OCI-LY3 (cell line): ENCODE measurements at regions not wholly inside any gene's neighbourhood (a gene's known extent, or its start where the extent isn't known, plus 50 kb on each side); places are given as distances from the start of the nearest gene placed in this dataset.
"Not testable (repeated sequence)": the region's sequence is repeated elsewhere in the genome, so short reads cannot be mapped to it uniquely, and the experiment has no call there.

Experiments used
- H2AFZ ChIP-seq: fragments of 200-600, 300-600 bp; shearing (Covaris generic); 2 replicates; pipeline ENCODE4 v1.6.0; 2014; ENCODE audit warnings: antibody characterized with exemption, low read depth, low read length
- H3K27ac ChIP-seq: fragments of 200-600, 300-600 bp; sonication (generic); 2 replicates; pipeline ENCODE4 v1.5.1; 2014; ENCODE audit warnings: mild to moderate bottlenecking, low read length, moderate library complexity, mixed read lengths
- H3K27me3 ChIP-seq: fragments of 200-600, 300-600 bp; sonication (generic); 2 replicates; pipeline ENCODE4 v1.6.1; 2014; ENCODE audit warnings: low read depth, low read length, mixed read lengths
- H3K36me3 ChIP-seq: fragments of 200-600, 300-600 bp; sonication (generic); replicated peaks from 2 replicates; pipeline ENCODE3; 2014; ENCODE audit warnings: low read depth, low read length, mixed read lengths
- H3K4me1 ChIP-seq: fragments of 300-600, 200-600 bp; sonication (generic); 2 replicates; pipeline ENCODE4 v1.6.1; 2014; ENCODE audit warnings: low read length, mixed read lengths
- H3K4me2 ChIP-seq: fragments of 200-600, 300-600 bp; sonication (generic); 2 replicates; pipeline ENCODE4 v1.6.1; 2014; ENCODE audit warnings: low read length, mixed read lengths
- H3K4me3 ChIP-seq: fragments of 300-600, 200-600 bp; sonication (generic); 2 replicates; pipeline ENCODE4 v1.5.1; 2014; ENCODE audit warnings: antibody characterized with exemption, mild to moderate bottlenecking, low read length, moderate library complexity
- H3K79me2 ChIP-seq: fragments of 300-600, 200-600 bp; shearing (Covaris generic); 2 replicates; pipeline ENCODE4 v1.6.1; 2014; ENCODE audit warnings: mild to moderate bottlenecking, low read length, mixed read lengths
- H3K9ac ChIP-seq: fragments of 300-600, 200-600 bp; shearing (Covaris generic); 2 replicates; pipeline ENCODE4 v1.6.0; 2014; ENCODE audit warnings: mild to moderate bottlenecking, low read length, moderate library complexity
- H3K9me3 ChIP-seq: fragments of 200-600, 300-600 bp; shearing (Covaris generic); 2 replicates; pipeline ENCODE4 v1.6.1; 2014; ENCODE audit warnings: low read length, mixed read lengths; ENCODE audit not compliant: insufficient read depth
- H4K20me1 ChIP-seq: fragments of 200-600, 300-600 bp; sonication (generic); 2 replicates; pipeline ENCODE4 v1.6.1; 2016; ENCODE audit warnings: low read length, mixed read lengths; ENCODE audit not compliant: insufficient read depth
- CTCF ChIP-seq: fragments of 200-600, 300-600 bp; sonication (generic); IDR thresholded peaks from 2 replicates; pipeline ENCODE4 v1.5.1; 2014; ENCODE audit warnings: antibody characterized with exemption, low read length, low read depth
- EZH2phosphoT487 ChIP-seq: fragments of 200-600 bp; shearing (Covaris generic); IDR thresholded peaks from 2 replicates; pipeline ENCODE4 v1.6.1; 2018; ENCODE audit warnings: antibody characterized with exemption, mixed run types, low read depth

GRCh38 chr4:83201761-83202160 is 82.8 kb downstream of the COQ2 start:
- peaks cover 29% of the 10 kb centered on the region for H3K4me1 ChIP-seq
- H3K9ac ChIP-seq, result no peak overlapping the region
- H3K4me2 ChIP-seq, result peak overlapping the region; percentile 1; the same call in 1 of the 2 replicates
- peaks cover 8% of the 10 kb centered on the region; the same call in 1 of the 2 replicates for H3K9me3 ChIP-seq
- H2AFZ ChIP-seq, result no peak overlapping the region
- H3K27me3 ChIP-seq, result no peaks in the 10 kb centered on the region
- no peaks in the 10 kb centered on the region for H3K79me2 ChIP-seq
- no peaks in the 10 kb centered on the region for H3K36me3 ChIP-seq
- H4K20me1 ChIP-seq, result no peaks in the 10 kb centered on the region
- H3K4me3 ChIP-seq, result no peak overlapping the region
- H3K27ac ChIP-seq, result no peak overlapping the region
- TF ChIP-seq EZH2phosphoT487 (no peak), CTCF (no peak)

- Histone ChIP-seq H3K27me3 (no peaks in the 10 kb centered on the region), H3K9ac (peak overlapping the region; percentile 60; the same call in 1 of the 2 replicates), H2AFZ (peak overlapping the region; percentile 58), H4K20me1 (no peaks in the 10 kb centered on the region), H3K79me2 (no peaks in the 10 kb centered on the region), H3K36me3 (no peaks in the 10 kb centered on the region), H3K9me3 (peaks cover 8% of the 10 kb centered on the region; the same call in 1 of the 2 replicates), H3K4me3 (peak overlapping the region; percentile 14; the same call in 1 of the 2 replicates), H3K4me1 (peaks cover 67% of the 10 kb centered on the region), H3K4me2 (peak overlapping the region; percentile 44), H3K27ac (peak overlapping the region; percentile 92)
- no peak for TF ChIP-seq EZH2phosphoT487
- no peak for TF ChIP-seq CTCF
Measured at GRCh38 chr4:83197555-83198235, 83.2 kb upstream of the PLAC8 start.

- peak overlapping the region; percentile 92 for H3K27ac ChIP-seq
- H4K20me1 ChIP-seq, result no peaks in the 10 kb centered on the region
- peak overlapping the region; percentile 86 for H2AFZ ChIP-seq
- no peak for TF ChIP-seq CTCF
- TF ChIP-seq EZH2phosphoT487, result no peak
- peaks cover 73% of the 10 kb centered on the region for H3K4me1 ChIP-seq
- no peak overlapping the region for H3K4me3 ChIP-seq
- peak overlapping the region; percentile 60; the same call in 1 of the 2 replicates for H3K9ac ChIP-seq
- H3K4me2 ChIP-seq, result peak overlapping the region; percentile 44
- no peaks in the 10 kb centered on the region for H3K79me2 ChIP-seq
- no peaks in the 10 kb centered on the region for H3K36me3 ChIP-seq
- H3K27me3 ChIP-seq, result no peaks in the 10 kb centered on the region
- H3K9me3 ChIP-seq, result peaks cover 8% of the 10 kb centered on the region; the same call in 1 of the 2 replicates
Measured at GRCh38 chr4:83196921-83197320, 82.4 kb upstream of the PLAC8 start.

GRCh38 chr4:83195269-83195668 is 80.7 kb upstream of the PLAC8 start:
- peak overlapping the region; percentile 86 for H3K27ac ChIP-seq
- no peak overlapping the region for H3K4me3 ChIP-seq
- TF ChIP-seq EZH2phosphoT487, result no peak
- TF ChIP-seq CTCF, result no peak
- H3K27me3 ChIP-seq, result no peaks in the 10 kb centered on the region
- H3K9me3 ChIP-seq, result peaks cover 8% of the 10 kb centered on the region; the same call in 1 of the 2 replicates
- H3K36me3 ChIP-seq, result no peaks in the 10 kb centered on the region
- H3K9ac ChIP-seq, result peak overlapping the region; percentile 0; the same call in 1 of the 2 replicates
- H3K79me2 ChIP-seq, result no peaks in the 10 kb centered on the region
- H4K20me1 ChIP-seq, result no peaks in the 10 kb centered on the region
- H3K4me2 ChIP-seq, result peak overlapping the region; percentile 9
- H2AFZ ChIP-seq, result peak overlapping the region; percentile 18; the same call in 1 of the 2 replicates
- peaks cover 67% of the 10 kb centered on the region for H3K4me1 ChIP-seq

- H4K20me1 ChIP-seq, H3K4me3 ChIP-seq, H3K27me3 ChIP-seq, H3K9me3 ChIP-seq, H2AFZ ChIP-seq, H3K36me3 ChIP-seq, H3K79me2 ChIP-seq: not testable (repeated sequence)
- peaks cover 67% of the 10 kb centered on the region for H3K4me1 ChIP-seq
- H3K4me2 ChIP-seq, result peak overlapping the region; percentile 63
- H3K27ac ChIP-seq, result peak overlapping the region; percentile 86
- peak overlapping the region; percentile 58; the same call in 1 of the 2 replicates for H3K9ac ChIP-seq
Measured at GRCh38 chr4:83194588-83194987, 80.1 kb upstream of the PLAC8 start.
